ENCODE measurements at regions not wholly inside any gene's neighbourhood (a gene's known extent, or its start where the extent isn't known, plus 50 kb on each side); places are given as distances from the start of the nearest gene placed in this dataset.

- DNase-seq (ENCODE audit: low spot score) = no peak
Observed at GRCh38 chr13:106297283-106297682, 238.2 kb downstream of the EFNB2 start.

- no peak for DNase-seq (ENCODE audit: low spot score)
Observed at GRCh38 chr13:106296723-106297122, 238.7 kb downstream of the EFNB2 start.

GRCh38 chr13:106295971-106296370 lies 239.5 kb downstream of the EFNB2 start:
- DNase-seq (ENCODE audit: low spot score) = no peak

GRCh38 chr13:106291006-106291405 lies 244.5 kb downstream of the EFNB2 start:
- DNase-seq (ENCODE audit: low spot score) = no peak

- DNase-seq (ENCODE audit: low spot score) = no peak
Observed at GRCh38 chr13:106287351-106287750, 248.1 kb downstream of the EFNB2 start.

GRCh38 chr13:106286811-106287210 lies 248.7 kb downstream of the EFNB2 start:
- no peak for DNase-seq (ENCODE audit: low spot score)

GRCh38 chr13:106284358-106284757 lies 251.1 kb downstream of the EFNB2 start:
- no peak for DNase-seq (ENCODE audit: low spot score)

- DNase-seq (ENCODE audit: low spot score) = no peak
Observed at GRCh38 chr13:106281426-106281825, 254.0 kb downstream of the EFNB2 start.

GRCh38 chr13:106277484-106278154 lies 257.8 kb downstream of the EFNB2 start:
- DNase-seq (ENCODE audit: low spot score) = no peak

- DNase-seq (ENCODE audit: low spot score) = no peak
Observed at GRCh38 chr13:106276876-106277275, 258.6 kb downstream of the EFNB2 start.

- no peak for DNase-seq (ENCODE audit: low spot score)
Observed at GRCh38 chr13:106275446-106276032, 259.9 kb downstream of the EFNB2 start.

GRCh38 chr13:106274551-106275203 lies 260.8 kb downstream of the EFNB2 start:
- DNase-seq (ENCODE audit: low spot score) = no peak

- no peak for DNase-seq (ENCODE audit: low spot score)
Observed at GRCh38 chr13:106263801-106264200, 271.7 kb downstream of the EFNB2 start.

GRCh38 chr13:106262886-106263285 lies 272.6 kb downstream of the EFNB2 start:
- DNase-seq (ENCODE audit: low spot score) = no peak

- no peak for DNase-seq (ENCODE audit: low spot score)
Observed at GRCh38 chr13:106261450-106261849, 274.0 kb downstream of the EFNB2 start.

- no peak for DNase-seq (ENCODE audit: low spot score)
Observed at GRCh38 chr13:106260352-106260751, 275.1 kb downstream of the EFNB2 start.

GRCh38 chr13:106259928-106260327 lies 275.5 kb downstream of the EFNB2 start:
- no peak for DNase-seq (ENCODE audit: low spot score)

GRCh38 chr13:106246666-106247188 lies 288.7 kb downstream of the EFNB2 start:
- DNase-seq (ENCODE audit: low spot score) = no peak

- DNase-seq (ENCODE audit: low spot score) = no peak
Observed at GRCh38 chr13:106246242-106246641, 289.2 kb downstream of the EFNB2 start.

- DNase-seq (ENCODE audit: low spot score) = no peak
Observed at GRCh38 chr13:106243011-106243565, 292.4 kb downstream of the EFNB2 start.

- DNase-seq (ENCODE audit: low spot score) = no peak
Observed at GRCh38 chr13:106241974-106242953, 293.2 kb downstream of the EFNB2 start.

- no peak for DNase-seq (ENCODE audit: low spot score)
Observed at GRCh38 chr13:106238690-106239089, 296.8 kb downstream of the EFNB2 start.
